GM12878 (cell line): ENCODE measurements at regions not wholly inside any gene's neighbourhood (a gene's known extent, or its start where the extent isn't known, plus 50 kb on each side); places are given as distances from the start of the nearest gene placed in this dataset.

Source experiments
- ESRRA ChIP-seq: IDR thresholded peaks from 2 replicates; pipeline ENCODE4 v1.6.1; 2012; ENCODE audit warnings: mild to moderate bottlenecking, low read length, improper control_type of control experiment
- EZH2 ChIP-seq: IDR thresholded peaks from 2 replicates; pipeline ENCODE4 v1.6.1; 2012; ENCODE audit warnings: low read depth, mild to moderate bottlenecking, control low read depth, inconsistent platforms, low read length, borderline replicate concordance; ENCODE audit not compliant: control insufficient read depth
- HDGF ChIP-seq: fragments of 450-650 bp; IDR thresholded peaks from 2 replicates; pipeline ENCODE4 v1.6.1; 2016; ENCODE audit warnings: antibody characterized with exemption
- MTA3 ChIP-seq: IDR thresholded peaks from 2 replicates; pipeline ENCODE4 v1.6.1; 2012; ENCODE audit warnings: low read length, inconsistent platforms, borderline replicate concordance
- NFXL1 ChIP-seq: fragments of 450-650 bp; IDR thresholded peaks from 2 replicates; pipeline ENCODE4 v1.6.1; 2017; ENCODE audit warnings: antibody characterized with exemption, mild to moderate bottlenecking, borderline replicate concordance
- POLR2AphosphoS5 ChIP-seq: IDR thresholded peaks from 2 replicates; pipeline ENCODE4 v1.6.1; 2011; ENCODE audit warnings: mild to moderate bottlenecking, low read length, inconsistent platforms
- SMARCA5 ChIP-seq: fragments of 450-650 bp; IDR thresholded peaks from 2 replicates; pipeline ENCODE4 v1.6.1; 2017; ENCODE audit warnings: mild to moderate bottlenecking
- SPI1 ChIP-seq: IDR thresholded peaks from 2 replicates; pipeline ENCODE4 v1.6.1; 2011; ENCODE audit warnings: low read depth, mild to moderate bottlenecking, low read length, moderate library complexity, borderline replicate concordance; ENCODE audit not compliant: insufficient read depth
- SREBF2 ChIP-seq: IDR thresholded peaks from 2 replicates; pipeline ENCODE4 v1.6.1; 2012; ENCODE audit warnings: mild to moderate bottlenecking, low read length
- SUZ12 ChIP-seq: fragments of 200-600 bp; sonication (generic); IDR thresholded peaks from one replicate; pipeline ENCODE4 v1.6.1; 2018; ENCODE audit warnings: antibody characterized with exemption, mild to moderate bottlenecking; ENCODE audit not compliant: unreplicated experiment
- TAF1 ChIP-seq: IDR thresholded peaks from 2 replicates; pipeline ENCODE4 v1.6.1; 2011; ENCODE audit warnings: mild to moderate bottlenecking, low read depth, low read length, borderline replicate concordance
- ZNF274 ChIP-seq: IDR thresholded peaks from one replicate; pipeline ENCODE4 v1.8.0; 2011; ENCODE audit not compliant: insufficient read length, insufficient read depth
- TF ChIP-seq, protein P1 (sequence below): fragments of 450-650 bp; IDR thresholded peaks from 2 replicates; pipeline ENCODE4 v1.6.1; 2017; ENCODE audit warnings: mild to moderate bottlenecking
- TF ChIP-seq, protein P2 (sequence below), 3 experiments: IDR thresholded peaks in 2 of 3; conservative IDR thresholded peaks in 1 of 3; 2 replicates each; pipeline ENCODE4 v1.5.1; 2011; ENCODE audit warnings: low read depth in 3 of 3, low read length in 3 of 3, mild to moderate bottlenecking in 3 of 3, control low read depth in 2 of 3, moderate library complexity in 2 of 3, inconsistent platforms in 1 of 3, mixed read lengths in 1 of 3; ENCODE audit not compliant: control insufficient read depth in 2 of 3, insufficient read depth in 1 of 3; ENCODE audit errors: extremely low read depth in 1 of 3

- TF ChIP-seq, protein P1, sequence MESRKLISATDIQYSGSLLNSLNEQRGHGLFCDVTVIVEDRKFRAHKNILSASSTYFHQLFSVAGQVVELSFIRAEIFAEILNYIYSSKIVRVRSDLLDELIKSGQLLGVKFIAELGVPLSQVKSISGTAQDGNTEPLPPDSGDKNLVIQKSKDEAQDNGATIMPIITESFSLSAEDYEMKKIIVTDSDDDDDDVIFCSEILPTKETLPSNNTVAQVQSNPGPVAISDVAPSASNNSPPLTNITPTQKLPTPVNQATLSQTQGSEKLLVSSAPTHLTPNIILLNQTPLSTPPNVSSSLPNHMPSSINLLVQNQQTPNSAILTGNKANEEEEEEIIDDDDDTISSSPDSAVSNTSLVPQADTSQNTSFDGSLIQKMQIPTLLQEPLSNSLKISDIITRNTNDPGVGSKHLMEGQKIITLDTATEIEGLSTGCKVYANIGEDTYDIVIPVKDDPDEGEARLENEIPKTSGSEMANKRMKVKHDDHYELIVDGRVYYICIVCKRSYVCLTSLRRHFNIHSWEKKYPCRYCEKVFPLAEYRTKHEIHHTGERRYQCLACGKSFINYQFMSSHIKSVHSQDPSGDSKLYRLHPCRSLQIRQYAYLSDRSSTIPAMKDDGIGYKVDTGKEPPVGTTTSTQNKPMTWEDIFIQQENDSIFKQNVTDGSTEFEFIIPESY: no peak
- TF ChIP-seq EZH2 (no peak), SPI1 (no peak), POLR2AphosphoS5 (no peak), TAF1 (no peak), HDGF (no peak), NFXL1 (no peak), MTA3 (no peak), ESRRA (no peak), SMARCA5 (no peak), SUZ12 (no peak), ZNF274 (no peak), SREBF2 (no peak)
- TF ChIP-seq, protein P2, sequence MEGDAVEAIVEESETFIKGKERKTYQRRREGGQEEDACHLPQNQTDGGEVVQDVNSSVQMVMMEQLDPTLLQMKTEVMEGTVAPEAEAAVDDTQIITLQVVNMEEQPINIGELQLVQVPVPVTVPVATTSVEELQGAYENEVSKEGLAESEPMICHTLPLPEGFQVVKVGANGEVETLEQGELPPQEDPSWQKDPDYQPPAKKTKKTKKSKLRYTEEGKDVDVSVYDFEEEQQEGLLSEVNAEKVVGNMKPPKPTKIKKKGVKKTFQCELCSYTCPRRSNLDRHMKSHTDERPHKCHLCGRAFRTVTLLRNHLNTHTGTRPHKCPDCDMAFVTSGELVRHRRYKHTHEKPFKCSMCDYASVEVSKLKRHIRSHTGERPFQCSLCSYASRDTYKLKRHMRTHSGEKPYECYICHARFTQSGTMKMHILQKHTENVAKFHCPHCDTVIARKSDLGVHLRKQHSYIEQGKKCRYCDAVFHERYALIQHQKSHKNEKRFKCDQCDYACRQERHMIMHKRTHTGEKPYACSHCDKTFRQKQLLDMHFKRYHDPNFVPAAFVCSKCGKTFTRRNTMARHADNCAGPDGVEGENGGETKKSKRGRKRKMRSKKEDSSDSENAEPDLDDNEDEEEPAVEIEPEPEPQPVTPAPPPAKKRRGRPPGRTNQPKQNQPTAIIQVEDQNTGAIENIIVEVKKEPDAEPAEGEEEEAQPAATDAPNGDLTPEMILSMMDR (IDR thresholded peaks at IDR 0.05 in 2 of 3, conservative IDR thresholded peaks at IDR 0.05 in 1 of 3; ENCODE audit: control insufficient read depth in 2 of 3, extremely low read depth in 1 of 3, insufficient read depth in 1 of 3, low read depth in 3 of 3, low read length in 3 of 3): no peak
Observed at GRCh38 chr12:3378655-3379054, 112.3 kb upstream of the PRMT8 start.
